H1 (cell line): ENCODE measurements at regions not wholly inside any gene's neighbourhood (a gene's known extent, or its start where the extent isn't known, plus 50 kb on each side); places are given as distances from the start of the nearest gene placed in this dataset.

ENCODE experiments used
- CTCF ChIA-PET: fragments of 300-600 bp; sonication (Branson Sonifier 250); formaldehyde crosslinking; loops from one replicate; lab custom pipeline; 2021; ENCODE audit not compliant: partially characterized antibody; lab: Charles Lee
- POLR2A ChIA-PET: fragments of 300-600 bp; sonication (Branson Sonifier 250); formaldehyde crosslinking; loops from one replicate; lab custom pipeline; 2021; ENCODE audit warnings: inconsistent platforms; ENCODE audit not compliant: partially characterized antibody; lab: Charles Lee
- DNase-seq, 2 experiments: peaks; one replicate each; pipeline versions ENCODE4 v3.0.0 to v3.0.0-alpha.2; 2010 to 2022; ENCODE audit warnings: low spot score in 2 of 2, low read depth in 1 of 2, mixed read lengths in 1 of 2
- FAIRE-seq: peaks from 2 replicates; lab custom pipeline; 2011; peaks lifted over from hg19 to GRCh38; lab: Jason Lieb, UNC
- H2AFZ ChIP-seq: 2 replicates; pipeline ENCODE4 v1.8.1; 2012; ENCODE audit warnings: low read length, inconsistent platforms
- H2AK5ac ChIP-seq: 2 replicates; pipeline ENCODE4 v1.6.1; 2013; ENCODE audit warnings: low read depth, low read length
- H2BK120ac ChIP-seq: replicated peaks from 2 replicates; pipeline ENCODE3; 2013; ENCODE audit warnings: low read depth, low read length, inconsistent platforms
- H2BK12ac ChIP-seq: 2 replicates; pipeline ENCODE4 v1.6.1; 2013; ENCODE audit warnings: low read depth, low read length
- H2BK15ac ChIP-seq: 2 replicates; pipeline ENCODE4 v1.6.1; 2013; ENCODE audit warnings: low read length
- H2BK20ac ChIP-seq: 2 replicates; pipeline ENCODE4 v1.6.1; 2013; ENCODE audit warnings: low read length
- H2BK5ac ChIP-seq: 2 replicates; pipeline ENCODE4 v1.6.1; 2013; ENCODE audit warnings: low read depth, low read length
- H3K14ac ChIP-seq: 2 replicates; pipeline ENCODE4 v1.6.1; 2013; ENCODE audit warnings: inconsistent platforms; ENCODE audit not compliant: insufficient read length
- H3K18ac ChIP-seq: 2 replicates; pipeline ENCODE4 v1.6.1; 2013; ENCODE audit warnings: low read length; ENCODE audit errors: extremely low read depth
- H3K23ac ChIP-seq: 2 replicates; pipeline ENCODE4 v1.6.1; 2013; ENCODE audit warnings: inconsistent platforms; ENCODE audit not compliant: insufficient read length
- H3K23me2 ChIP-seq: 2 replicates; pipeline ENCODE4 v1.6.1; 2013; ENCODE audit warnings: low read depth, low read length
- H3K27ac ChIP-seq: 2 replicates; pipeline ENCODE4 v1.6.1; 2011; ENCODE audit warnings: low read depth, low read length, inconsistent platforms
- H3K27me3 ChIP-seq, 4 experiments: replicated peaks in 1 of 4; 1 replicate in 1 of 4; 2 replicates in 3 of 4; pipeline versions ENCODE4 v1.6.1 to v1.8.1; 2011 to 2013; ENCODE audit warnings: low read length in 3 of 4, mild to moderate bottlenecking in 3 of 4, inconsistent platforms in 2 of 4, mixed read lengths in 2 of 4, moderate library complexity in 1 of 4; ENCODE audit not compliant: control insufficient read depth in 3 of 4, insufficient read depth in 3 of 4; ENCODE audit errors: extremely low read depth in 1 of 4
- H3K36me3 ChIP-seq, 4 experiments: 2 replicates each; pipeline versions ENCODE4 v1.6.1 to v1.8.1; 2011 to 2013; ENCODE audit warnings: mild to moderate bottlenecking in 4 of 4, low read length in 3 of 4, moderate library complexity in 2 of 4, control low read depth in 1 of 4, inconsistent platforms in 1 of 4; ENCODE audit not compliant: insufficient read depth in 4 of 4, control insufficient read depth in 2 of 4
- H3K4ac ChIP-seq: replicated peaks from 2 replicates; pipeline ENCODE3; 2013; ENCODE audit warnings: low read length, low read depth, mixed read lengths, inconsistent platforms; ENCODE audit not compliant: insufficient read length
- H3K4me1 ChIP-seq, 4 experiments: replicated peaks in 1 of 4; 1 replicate in 1 of 4; 2 replicates in 3 of 4; pipeline versions ENCODE4 v1.6.1 to v1.8.1; 2011 to 2013; ENCODE audit warnings: low read length in 3 of 4, inconsistent platforms in 2 of 4, mixed read lengths in 1 of 4; ENCODE audit not compliant: insufficient read depth in 4 of 4, control insufficient read depth in 3 of 4
- H3K4me2 ChIP-seq, 2 experiments: 2 replicates each; pipeline versions ENCODE4 v1.6.1 to v1.8.1; 2011 to 2013; ENCODE audit warnings: low read depth in 2 of 2, low read length in 2 of 2, control low read depth in 1 of 2, inconsistent platforms in 1 of 2, mild to moderate bottlenecking in 1 of 2; ENCODE audit not compliant: insufficient read depth in 1 of 2
- H3K4me3 ChIP-seq, 4 experiments: fragments of 200-600, 300-600 bp in 1 of 4; sonication (generic), shearing (Covaris generic), sonication (Bioruptor Twin) in 1 of 4; 2 replicates each; pipeline versions ENCODE4 v1.5.1 to v1.8.1; 2011 to 2016; ENCODE audit warnings: low read length in 4 of 4, low read depth in 3 of 4, control low read depth in 2 of 4, inconsistent platforms in 2 of 4, mild to moderate bottlenecking in 2 of 4, mixed read lengths in 1 of 4, moderate library complexity in 1 of 4; ENCODE audit not compliant: insufficient read depth in 2 of 4; ENCODE audit errors: extremely low read depth in 1 of 4
- H3K56ac ChIP-seq: replicated peaks from 2 replicates; pipeline ENCODE3; 2013; ENCODE audit warnings: low read depth, mild to moderate bottlenecking, mixed read lengths, low read length, inconsistent platforms; ENCODE audit not compliant: insufficient read length
- H3K79me1 ChIP-seq: 2 replicates; pipeline ENCODE4 v1.6.1; 2013; ENCODE audit warnings: low read depth, low read length, control low read depth
- H3K79me2 ChIP-seq, 2 experiments: 2 replicates each; pipeline versions ENCODE4 v1.6.1 to v1.8.1; 2012 to 2013; ENCODE audit warnings: low read length in 2 of 2, mild to moderate bottlenecking in 2 of 2, inconsistent platforms in 1 of 2; ENCODE audit not compliant: insufficient read depth in 2 of 2, control insufficient read depth in 1 of 2
- H3K9ac ChIP-seq, 4 experiments: replicated peaks in 1 of 4; 1 replicate in 1 of 4; 2 replicates in 3 of 4; pipeline versions ENCODE4 v1.6.1 to v1.8.1; 2011 to 2013; ENCODE audit warnings: low read depth in 3 of 4, low read length in 3 of 4, control low read depth in 2 of 4, mild to moderate bottlenecking in 2 of 4, moderate library complexity in 2 of 4, inconsistent platforms in 1 of 4; ENCODE audit errors: extremely low read depth in 1 of 4
- H3K9me3 ChIP-seq, 2 experiments: 2 replicates each; pipeline versions ENCODE4 v1.6.1 to v1.8.1; 2012 to 2013; ENCODE audit warnings: mild to moderate bottlenecking in 2 of 2, moderate library complexity in 2 of 2, control low read depth in 1 of 2, inconsistent platforms in 1 of 2, low read depth in 1 of 2, low read length in 1 of 2, mixed read lengths in 1 of 2; ENCODE audit not compliant: insufficient read depth in 2 of 2
- H4K20me1 ChIP-seq, 2 experiments: replicated peaks in 1 of 2; 2 replicates each; pipeline versions ENCODE3 to v1.8.1; 2011 to 2013; ENCODE audit warnings: inconsistent platforms in 2 of 2, low read length in 2 of 2, mild to moderate bottlenecking in 1 of 2; ENCODE audit not compliant: insufficient read depth in 2 of 2, control insufficient read depth in 1 of 2
- H4K5ac ChIP-seq: 2 replicates; pipeline ENCODE4 v1.6.1; 2013; ENCODE audit warnings: low read length, low read depth, mixed read lengths, inconsistent platforms; ENCODE audit not compliant: insufficient read length
- H4K8ac ChIP-seq: 2 replicates; pipeline ENCODE4 v1.8.0; 2013; ENCODE audit warnings: mild to moderate bottlenecking, moderate library complexity, low read length, inconsistent platforms; ENCODE audit not compliant: insufficient read depth; ENCODE audit errors: extremely low read depth
- H4K91ac ChIP-seq: replicated peaks from 2 replicates; pipeline ENCODE3; 2013; ENCODE audit warnings: low read length, mixed read lengths, inconsistent platforms; ENCODE audit not compliant: insufficient read length
- ASH2L ChIP-seq: fragments of 200-600, 300-600 bp; sonication (generic); IDR thresholded peaks from one replicate; pipeline ENCODE4 v1.7.1; 2017; ENCODE audit warnings: low read length
- GABPA ChIP-seq: IDR thresholded peaks from 2 replicates; pipeline ENCODE4 v1.6.1; 2011; ENCODE audit warnings: mild to moderate bottlenecking, low read length, moderate library complexity, borderline replicate concordance; ENCODE audit not compliant: insufficient read depth
- KDM4A ChIP-seq: IDR thresholded peaks from one replicate; pipeline ENCODE4 v1.7.1; 2012; ENCODE audit warnings: low read depth, mild to moderate bottlenecking, moderate library complexity, low read length, inconsistent platforms; ENCODE audit not compliant: severe bottlenecking
- POU5F1 ChIP-seq: IDR thresholded peaks from 2 replicates; pipeline ENCODE4 v1.6.1; 2011; ENCODE audit warnings: low read depth, mild to moderate bottlenecking, low read length, moderate library complexity
- TCF12 ChIP-seq: IDR thresholded peaks from 2 replicates; pipeline ENCODE4 v1.6.1; 2011; ENCODE audit warnings: low read depth, mild to moderate bottlenecking, low read length
- WGBS, 2 experiments: shearing (Covaris generic) in 1 of 2; methylation state at CpG; one replicate each; pipeline versions ENCODE4 v1.1.6 to v1.1.7; 2013 to 2015; ENCODE audit warnings: low lambda C conversion rate in 2 of 2, mixed read lengths in 2 of 2, inconsistent platforms in 1 of 2, low coverage in 1 of 2, missing lambda C conversion rate in 1 of 2; ENCODE audit not compliant: insufficient replicate concordance in 2 of 2, insufficient coverage in 1 of 2, insufficient read length in 1 of 2; ENCODE audit errors: extremely low coverage in 1 of 2, missing lambda C conversion rate in 1 of 2; 5-methylcytosine and 5-hydroxymethylcytosine counted together

DNA sequence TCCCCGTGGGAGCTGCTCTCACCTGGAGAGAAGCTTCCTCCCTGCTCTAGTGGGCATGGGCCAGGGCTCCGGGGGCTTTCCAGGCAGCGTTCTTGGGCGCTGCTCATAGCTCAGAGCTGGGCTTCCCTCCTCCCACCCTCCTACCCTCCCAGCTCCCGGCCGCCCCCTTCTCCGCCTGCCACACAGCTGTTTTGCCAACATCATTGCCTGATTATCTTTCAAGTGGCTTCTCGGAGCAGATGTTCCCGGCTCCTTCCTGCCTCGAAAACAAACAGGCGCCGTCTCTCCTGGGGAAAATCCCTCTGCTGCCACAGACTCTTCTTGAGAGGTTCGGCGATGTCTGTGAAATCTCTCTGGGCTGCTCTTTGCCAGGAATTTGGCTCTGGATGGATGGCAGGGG lies 195.6 kb downstream of the RPLP1 start:
- no peaks in the 10 kb centered on the region for H4K20me1 ChIP-seq
- WGBS, 2 experiments = 60% methylated on average over 11 of the region's 14 CpGs; no CpG with 5 or more reads in 1 of the 2 experiments
- no peak overlapping the region for H2BK15ac ChIP-seq
- no peak overlapping the region for H3K56ac ChIP-seq
- H3K4ac ChIP-seq = no peak overlapping the region
- H3K27ac ChIP-seq = no peak overlapping the region
- no peaks in the 10 kb centered on the region for H3K9me3 ChIP-seq
- H2BK12ac ChIP-seq = 0 out of 2 replicates have a peak overlapping the region, but pooled peaks have one; percentile 99
- no peak for TF ChIP-seq POU5F1
- TF ChIP-seq ASH2L = no peak
- TF ChIP-seq KDM4A = no peak
- 0 out of 2 replicates have a peak, but pooled peaks have one; percentile 14 for TF ChIP-seq TCF12
- no peak for TF ChIP-seq GABPA
- DNase-seq (no peak), FAIRE-seq (no peak)
- no peak overlapping the region for H3K9ac ChIP-seq
- no peak overlapping the region for H2AFZ ChIP-seq
- H4K5ac ChIP-seq = no peak overlapping the region
- H2BK20ac ChIP-seq = 0 out of 2 replicates have a peak overlapping the region, but pooled peaks have one; percentile 34
- peaks cover 9 to 28% (median 20%) of the 10 kb centered on the region in 4 experiments for H3K4me1 ChIP-seq
- peak overlapping the region; percentile 55; the same call in 1 of the 2 replicates for H2BK5ac ChIP-seq
- no peak overlapping the region for H3K14ac ChIP-seq
- H3K4me3 ChIP-seq = no peak overlapping the region
- H3K36me3 ChIP-seq = no peaks in the 10 kb centered on the region
- H3K79me1 ChIP-seq = no peaks in the 10 kb centered on the region
- peaks cover 2% of the 10 kb centered on the region; the same call in 1 of the 2 replicates for H3K23me2 ChIP-seq
- H4K8ac ChIP-seq = no peak overlapping the region
- peak overlapping the region; percentile 29; the same call in 1 of the 2 replicates for H3K18ac ChIP-seq
- H3K23ac ChIP-seq = no peak overlapping the region
- CTCF ChIA-PET = interaction anchor here (1.3 to 2.1 kb wide), 2 partner anchors 75 to 182 kb away, joined by 3 to 5 read pairs; no protein-coding TSS in a partner anchor
- no peak overlapping the region; a peak in 1 of 4 replicates for H3K4me2 ChIP-seq
- no peaks in the 10 kb centered on the region for H3K79me2 ChIP-seq
- H2AK5ac ChIP-seq = no peak overlapping the region
- POLR2A ChIA-PET = interaction anchor here (1.2 kb wide), 1 partner anchor 17 kb away, joined by 3 read pairs; no protein-coding TSS in a partner anchor
- H2BK120ac ChIP-seq = no peak overlapping the region
- peak overlapping the region; percentile 58 for H4K91ac ChIP-seq
- no peaks in the 10 kb centered on the region for H3K27me3 ChIP-seq
